SK-N-SH (cell line): ENCODE measurements at regions not wholly inside any gene's neighbourhood (a gene's known extent, or its start where the extent isn't known, plus 50 kb on each side); places are given as distances from the start of the nearest gene placed in this dataset.
"Not testable (repeated sequence)": the region's sequence is repeated elsewhere in the genome, so short reads cannot be mapped to it uniquely, and the experiment has no call there.

Experiments used
- CTCF ChIA-PET: fragments of 300-600, 350-600 bp; formaldehyde crosslinking; extraction: SDS; loops from one replicate; lab custom pipeline; 2021; lab: Yijun Ruan, JAX
- POLR2A ChIA-PET: fragments of 350-600 bp; sonication (Branson Sonifier 250); formaldehyde crosslinking; extraction: SDS; loops from one replicate; lab custom pipeline; 2020; ENCODE audit warnings: antibody characterized with exemption, inconsistent platforms; lab: Yijun Ruan, JAX
- DNase-seq: peaks from one replicate; pipeline ENCODE4 v3.0.0; 2012
- H2AFZ ChIP-seq: fragments of 200-600 bp; sonication (generic); 2 replicates; pipeline ENCODE4 v1.8.1; 2016; ENCODE audit warnings: antibody characterized with exemption, mild to moderate bottlenecking, low read depth
- H3F3A ChIP-seq: fragments of 200-600 bp; sonication (generic); replicated peaks from 2 replicates; pipeline ENCODE3; 2016; ENCODE audit warnings: antibody characterized with exemption, mild to moderate bottlenecking; ENCODE audit not compliant: insufficient read depth
- H3K27ac ChIP-seq, 2 experiments: fragments of 200-500 bp in 1 of 2; fragments of 200-600 bp in 1 of 2; sonication (Bioruptor generic) in 1 of 2; sonication (generic), shearing (Covaris generic) in 1 of 2; 2 replicates each; pipeline versions ENCODE4 v1.5.1 to v1.6.1; 2014 to 2016; ENCODE audit warnings: low read depth in 2 of 2, inconsistent platforms in 1 of 2, low read length in 1 of 2, mild to moderate bottlenecking in 1 of 2, mixed read lengths in 1 of 2
- H3K27me3 ChIP-seq: fragments of 200-600 bp; sonication (generic), shearing (Covaris generic); 2 replicates; pipeline ENCODE4 v1.6.1; 2016; ENCODE audit warnings: mixed run types; ENCODE audit not compliant: insufficient read depth
- H3K36me3 ChIP-seq, 2 experiments: fragments of 200-500 bp in 1 of 2; fragments of 200-600 bp in 1 of 2; sonication (Bioruptor generic) in 1 of 2; sonication (generic) in 1 of 2; replicated peaks in 1 of 2; 2 replicates each; pipeline versions ENCODE3 to v1.5.1; 2014 to 2016; ENCODE audit warnings: low read length in 1 of 2, mild to moderate bottlenecking in 1 of 2; ENCODE audit not compliant: insufficient read depth in 2 of 2, control insufficient read depth in 1 of 2
- H3K4me1 ChIP-seq, 2 experiments: fragments of 200-500 bp in 1 of 2; fragments of 200-600 bp in 1 of 2; sonication (Bioruptor generic) in 1 of 2; sonication (generic), shearing (Covaris generic) in 1 of 2; 2 replicates each; pipeline versions ENCODE4 v1.5.1 to v1.6.1; 2014 to 2016; ENCODE audit warnings: low read depth in 1 of 2, low read length in 1 of 2, mixed run types in 1 of 2; ENCODE audit not compliant: insufficient read depth in 2 of 2, control insufficient read depth in 1 of 2
- H3K4me2 ChIP-seq: fragments of 200-600 bp; sonication (generic), shearing (Covaris generic); 2 replicates; pipeline ENCODE4 v1.6.1; 2017; ENCODE audit warnings: mixed run types
- H3K4me3 ChIP-seq, 2 experiments: fragments of 200-500 bp in 1 of 2; fragments of 200-600 bp in 1 of 2; sonication (Bioruptor generic) in 1 of 2; sonication (generic), shearing (Covaris generic) in 1 of 2; 2 replicates each; pipeline versions ENCODE4 v1.5.1 to v1.8.1; 2014 to 2016; ENCODE audit warnings: low read depth in 2 of 2, inconsistent platforms in 1 of 2, low read length in 1 of 2, mild to moderate bottlenecking in 1 of 2, mixed read lengths in 1 of 2, moderate library complexity in 1 of 2
- H3K79me2 ChIP-seq: fragments of 200-600 bp; sonication (generic); 2 replicates; pipeline ENCODE4 v1.8.1; 2017; ENCODE audit warnings: mild to moderate bottlenecking; ENCODE audit not compliant: insufficient read depth
- H3K9ac ChIP-seq: fragments of 200-600 bp; sonication (generic); 2 replicates; pipeline ENCODE4 v1.6.1; 2017; ENCODE audit warnings: mixed run types
- H3K9me2 ChIP-seq: fragments of 200-600 bp; sonication (generic); 2 replicates; pipeline ENCODE4 v1.6.1; 2017; ENCODE audit warnings: mixed run types
- H3K9me3 ChIP-seq: fragments of 200-600 bp; sonication (generic); 2 replicates; pipeline ENCODE4 v1.6.1; 2017; ENCODE audit warnings: mixed run types, mild to moderate bottlenecking, moderate library complexity
- H4K20me1 ChIP-seq: fragments of 200-600 bp; sonication (generic); 2 replicates; pipeline ENCODE4 v1.6.1; 2017; ENCODE audit warnings: mild to moderate bottlenecking, mixed run types; ENCODE audit not compliant: insufficient read depth
- ELF1 ChIP-seq: IDR thresholded peaks from 2 replicates; pipeline ENCODE4 v1.4.0; 2012
- FOSL2 ChIP-seq: IDR thresholded peaks from 2 replicates; pipeline ENCODE4 v1.4.0; 2012; ENCODE audit warnings: low read depth, mild to moderate bottlenecking, moderate library complexity, borderline replicate concordance
- GATA2 ChIP-seq: sonication (generic); formaldehyde crosslinking; IDR thresholded peaks from 2 replicates; pipeline ENCODE4 v1.5.0; 2020; ENCODE audit warnings: mild to moderate bottlenecking, missing genetic modification reagents
- JUND ChIP-seq: IDR thresholded peaks from 2 replicates; pipeline ENCODE4 v1.4.0; 2012
- NRF1 ChIP-seq: IDR thresholded peaks from 2 replicates; pipeline ENCODE4 v1.6.1; 2012; ENCODE audit warnings: low read depth, mild to moderate bottlenecking, low read length
- POLR2AphosphoS5 ChIP-seq: IDR thresholded peaks from 2 replicates; pipeline ENCODE4 v1.6.1; 2012; ENCODE audit warnings: low read depth, low read length
- RAD21 ChIP-seq: IDR thresholded peaks from 2 replicates; pipeline ENCODE4 v1.6.1; 2012; ENCODE audit warnings: mild to moderate bottlenecking, low read length
- RCOR1 ChIP-seq: fragments of 150-350 bp; IDR thresholded peaks from 2 replicates; pipeline ENCODE4 v1.6.1; 2017; ENCODE audit warnings: antibody characterized with exemption, low read length
- YY1 ChIP-seq: IDR thresholded peaks from 2 replicates; pipeline ENCODE4 v1.4.0; 2012; ENCODE audit warnings: low read depth, mild to moderate bottlenecking
- WGBS: methylation state at CpG from one replicate; pipeline ENCODE4 v1.1.6; 2017; ENCODE audit warnings: low lambda C conversion rate; 5-methylcytosine and 5-hydroxymethylcytosine counted together
- TF ChIP-seq, protein P1 (sequence below): IDR thresholded peaks from 2 replicates; pipeline ENCODE4 v1.4.0; 2012; ENCODE audit warnings: low read depth, borderline replicate concordance
- TF ChIP-seq, protein P2 (sequence below): IDR thresholded peaks from 2 replicates; pipeline ENCODE4 v1.6.1; 2012; ENCODE audit warnings: mild to moderate bottlenecking, low read depth, low read length, moderate library complexity
- TF ChIP-seq, protein P3 (sequence below): IDR thresholded peaks from 2 replicates; pipeline ENCODE4 v1.4.0; 2012; ENCODE audit warnings: low read depth
- TF ChIP-seq, protein P4 (sequence below): fragments of 150-350 bp; IDR thresholded peaks from 2 replicates; pipeline ENCODE4 v1.6.1; 2017; ENCODE audit warnings: antibody characterized with exemption, low read length, low read depth, borderline replicate concordance
- TF ChIP-seq, protein P5 (sequence below): fragments of 150-350 bp; IDR thresholded peaks from 2 replicates; pipeline ENCODE4 v1.6.1; 2016; ENCODE audit warnings: mild to moderate bottlenecking, low read depth, low read length

DNA sequence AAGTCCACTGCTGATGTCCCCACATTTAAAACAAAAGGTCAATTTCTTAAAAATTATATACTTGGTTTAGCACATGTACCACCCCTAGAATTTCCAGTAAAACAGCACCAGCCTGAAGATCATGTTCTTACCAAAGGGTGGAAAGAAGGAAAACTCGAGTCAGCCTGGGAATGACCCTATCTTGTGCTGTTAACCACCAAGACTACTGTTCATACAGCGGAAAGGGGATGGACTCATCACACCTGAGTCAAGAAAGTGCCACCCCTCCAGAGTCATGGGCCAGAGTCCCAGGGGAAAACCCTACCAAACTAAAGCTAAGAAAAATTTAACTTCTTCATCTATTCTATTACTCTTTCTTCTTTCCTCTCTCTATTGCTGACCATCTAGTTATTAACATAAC, 113.6 kb upstream of the PPM1J start:
- no peaks in the 10 kb centered on the region for H3K79me2 ChIP-seq
- no peak overlapping the region for H2AFZ ChIP-seq
- no peak overlapping the region for H3K9ac ChIP-seq
- H4K20me1 ChIP-seq: no peaks in the 10 kb centered on the region
- H3K27ac ChIP-seq: no peak overlapping the region
- H3K9me2 ChIP-seq: no peaks in the 10 kb centered on the region
- no peaks in the 10 kb centered on the region for H3K4me1 ChIP-seq
- H3F3A ChIP-seq: no peaks in the 10 kb centered on the region
- POLR2A ChIA-PET: no interaction called here
- TF ChIP-seq, protein P1, sequence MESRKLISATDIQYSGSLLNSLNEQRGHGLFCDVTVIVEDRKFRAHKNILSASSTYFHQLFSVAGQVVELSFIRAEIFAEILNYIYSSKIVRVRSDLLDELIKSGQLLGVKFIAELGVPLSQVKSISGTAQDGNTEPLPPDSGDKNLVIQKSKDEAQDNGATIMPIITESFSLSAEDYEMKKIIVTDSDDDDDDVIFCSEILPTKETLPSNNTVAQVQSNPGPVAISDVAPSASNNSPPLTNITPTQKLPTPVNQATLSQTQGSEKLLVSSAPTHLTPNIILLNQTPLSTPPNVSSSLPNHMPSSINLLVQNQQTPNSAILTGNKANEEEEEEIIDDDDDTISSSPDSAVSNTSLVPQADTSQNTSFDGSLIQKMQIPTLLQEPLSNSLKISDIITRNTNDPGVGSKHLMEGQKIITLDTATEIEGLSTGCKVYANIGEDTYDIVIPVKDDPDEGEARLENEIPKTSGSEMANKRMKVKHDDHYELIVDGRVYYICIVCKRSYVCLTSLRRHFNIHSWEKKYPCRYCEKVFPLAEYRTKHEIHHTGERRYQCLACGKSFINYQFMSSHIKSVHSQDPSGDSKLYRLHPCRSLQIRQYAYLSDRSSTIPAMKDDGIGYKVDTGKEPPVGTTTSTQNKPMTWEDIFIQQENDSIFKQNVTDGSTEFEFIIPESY: no peak
- TF ChIP-seq YY1: no peak
- TF ChIP-seq, protein P2, sequence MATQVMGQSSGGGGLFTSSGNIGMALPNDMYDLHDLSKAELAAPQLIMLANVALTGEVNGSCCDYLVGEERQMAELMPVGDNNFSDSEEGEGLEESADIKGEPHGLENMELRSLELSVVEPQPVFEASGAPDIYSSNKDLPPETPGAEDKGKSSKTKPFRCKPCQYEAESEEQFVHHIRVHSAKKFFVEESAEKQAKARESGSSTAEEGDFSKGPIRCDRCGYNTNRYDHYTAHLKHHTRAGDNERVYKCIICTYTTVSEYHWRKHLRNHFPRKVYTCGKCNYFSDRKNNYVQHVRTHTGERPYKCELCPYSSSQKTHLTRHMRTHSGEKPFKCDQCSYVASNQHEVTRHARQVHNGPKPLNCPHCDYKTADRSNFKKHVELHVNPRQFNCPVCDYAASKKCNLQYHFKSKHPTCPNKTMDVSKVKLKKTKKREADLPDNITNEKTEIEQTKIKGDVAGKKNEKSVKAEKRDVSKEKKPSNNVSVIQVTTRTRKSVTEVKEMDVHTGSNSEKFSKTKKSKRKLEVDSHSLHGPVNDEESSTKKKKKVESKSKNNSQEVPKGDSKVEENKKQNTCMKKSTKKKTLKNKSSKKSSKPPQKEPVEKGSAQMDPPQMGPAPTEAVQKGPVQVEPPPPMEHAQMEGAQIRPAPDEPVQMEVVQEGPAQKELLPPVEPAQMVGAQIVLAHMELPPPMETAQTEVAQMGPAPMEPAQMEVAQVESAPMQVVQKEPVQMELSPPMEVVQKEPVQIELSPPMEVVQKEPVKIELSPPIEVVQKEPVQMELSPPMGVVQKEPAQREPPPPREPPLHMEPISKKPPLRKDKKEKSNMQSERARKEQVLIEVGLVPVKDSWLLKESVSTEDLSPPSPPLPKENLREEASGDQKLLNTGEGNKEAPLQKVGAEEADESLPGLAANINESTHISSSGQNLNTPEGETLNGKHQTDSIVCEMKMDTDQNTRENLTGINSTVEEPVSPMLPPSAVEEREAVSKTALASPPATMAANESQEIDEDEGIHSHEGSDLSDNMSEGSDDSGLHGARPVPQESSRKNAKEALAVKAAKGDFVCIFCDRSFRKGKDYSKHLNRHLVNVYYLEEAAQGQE: no peak
- no peak for TF ChIP-seq NRF1
- TF ChIP-seq RCOR1: no peak
- TF ChIP-seq FOSL2: no peak
- TF ChIP-seq, protein P3, sequence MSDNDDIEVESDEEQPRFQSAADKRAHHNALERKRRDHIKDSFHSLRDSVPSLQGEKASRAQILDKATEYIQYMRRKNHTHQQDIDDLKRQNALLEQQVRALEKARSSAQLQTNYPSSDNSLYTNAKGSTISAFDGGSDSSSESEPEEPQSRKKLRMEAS: no peak
- no peak for TF ChIP-seq RAD21
- TF ChIP-seq, protein P4, sequence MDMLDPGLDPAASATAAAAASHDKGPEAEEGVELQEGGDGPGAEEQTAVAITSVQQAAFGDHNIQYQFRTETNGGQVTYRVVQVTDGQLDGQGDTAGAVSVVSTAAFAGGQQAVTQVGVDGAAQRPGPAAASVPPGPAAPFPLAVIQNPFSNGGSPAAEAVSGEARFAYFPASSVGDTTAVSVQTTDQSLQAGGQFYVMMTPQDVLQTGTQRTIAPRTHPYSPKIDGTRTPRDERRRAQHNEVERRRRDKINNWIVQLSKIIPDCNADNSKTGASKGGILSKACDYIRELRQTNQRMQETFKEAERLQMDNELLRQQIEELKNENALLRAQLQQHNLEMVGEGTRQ: no peak
- no peak for TF ChIP-seq GATA2 (CRISPR knock-in tag)
- TF ChIP-seq, protein P5, sequence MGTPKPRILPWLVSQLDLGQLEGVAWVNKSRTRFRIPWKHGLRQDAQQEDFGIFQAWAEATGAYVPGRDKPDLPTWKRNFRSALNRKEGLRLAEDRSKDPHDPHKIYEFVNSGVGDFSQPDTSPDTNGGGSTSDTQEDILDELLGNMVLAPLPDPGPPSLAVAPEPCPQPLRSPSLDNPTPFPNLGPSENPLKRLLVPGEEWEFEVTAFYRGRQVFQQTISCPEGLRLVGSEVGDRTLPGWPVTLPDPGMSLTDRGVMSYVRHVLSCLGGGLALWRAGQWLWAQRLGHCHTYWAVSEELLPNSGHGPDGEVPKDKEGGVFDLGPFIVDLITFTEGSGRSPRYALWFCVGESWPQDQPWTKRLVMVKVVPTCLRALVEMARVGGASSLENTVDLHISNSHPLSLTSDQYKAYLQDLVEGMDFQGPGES: no peak
- TF ChIP-seq JUND: no peak
- TF ChIP-seq ELF1: no peak
- TF ChIP-seq POLR2AphosphoS5: no peak
- no peaks in the 10 kb centered on the region for H3K9me3 ChIP-seq
- H3K4me2 ChIP-seq: no peak overlapping the region
- no peaks in the 10 kb centered on the region for H3K36me3 ChIP-seq
- DNase-seq: no peak
- H3K27me3 ChIP-seq: no peaks in the 10 kb centered on the region
- no peak overlapping the region for H3K4me3 ChIP-seq
- CTCF ChIA-PET: interaction anchor here (1.0 to 2.1 kb wide), 2 partner anchors 24 to 112 kb away, joined by 3 to 5 read pairs; no protein-coding TSS in a partner anchor
- WGBS: 65% methylated on average over 2 of the region's 2 CpGs

DNA sequence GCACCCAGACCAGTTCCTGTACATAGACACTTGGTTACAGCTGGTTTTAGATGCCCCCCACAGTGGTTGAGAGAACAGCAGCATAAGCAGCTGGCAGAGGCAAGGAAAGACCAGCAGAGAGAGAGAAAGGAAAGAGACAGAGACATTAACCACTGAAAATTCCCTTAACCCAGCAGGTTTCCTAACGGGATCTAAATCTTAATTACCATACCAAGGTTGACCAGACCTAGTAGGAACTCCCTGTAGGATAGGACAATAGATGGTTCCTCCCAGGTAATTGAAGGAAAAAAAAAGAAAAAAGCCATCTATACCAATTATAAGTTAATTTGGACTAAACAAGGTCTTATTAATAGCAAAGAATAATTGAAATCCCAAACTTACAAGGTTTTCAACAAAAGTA, 112.3 kb upstream of the PPM1J start:
- CTCF ChIA-PET, H3K27me3 ChIP-seq, H3K4me3 ChIP-seq, POLR2A ChIA-PET, H3F3A ChIP-seq, H3K9ac ChIP-seq, H3K4me2 ChIP-seq, H3K79me2 ChIP-seq, H3K27ac ChIP-seq, DNase-seq, H3K9me2 ChIP-seq, H3K4me1 ChIP-seq, H3K36me3 ChIP-seq, H4K20me1 ChIP-seq, H3K9me3 ChIP-seq, H2AFZ ChIP-seq: not testable (repeated sequence)
- WGBS: 71% methylated on average over 1 of the region's 1 CpG
